Keratinocyte (primary cell): ENCODE measurements at regions not wholly inside any gene's neighbourhood (a gene's known extent, or its start where the extent isn't known, plus 50 kb on each side); places are given as distances from the start of the nearest gene placed in this dataset.

Experiments used
- DNase-seq: peaks from one replicate; pipeline ENCODE4 v3.0.0-alpha.2; 2011; ENCODE audit warnings: low read depth, missing footprints, low spot score
- FAIRE-seq: peaks from 2 replicates; lab custom pipeline; 2011; peaks lifted over from hg19 to GRCh38; lab: Jason Lieb, UNC
- H2AFZ ChIP-seq: 2 replicates; pipeline ENCODE4 v1.6.0; 2012; ENCODE audit warnings: low read length, control low read depth, inconsistent platforms; ENCODE audit not compliant: control insufficient read depth
- H3K27ac ChIP-seq: 2 replicates; pipeline ENCODE4 v1.5.1; 2011; ENCODE audit warnings: low read length; ENCODE audit not compliant: control insufficient read depth, insufficient read depth
- H3K27me3 ChIP-seq: 3 replicates; pipeline ENCODE4 v1.6.0; 2011; ENCODE audit warnings: low read length; ENCODE audit not compliant: control insufficient read depth, insufficient read depth; ENCODE audit errors: extremely low read depth
- H3K36me3 ChIP-seq, 2 experiments: 2 replicates in 1 of 2; 3 replicates in 1 of 2; pipeline ENCODE4 v1.5.1; 2011; ENCODE audit warnings: low read length in 2 of 2, mild to moderate bottlenecking in 1 of 2; ENCODE audit not compliant: control insufficient read depth in 2 of 2, insufficient read depth in 2 of 2; ENCODE audit errors: extremely low read depth in 1 of 2
- H3K4me1 ChIP-seq: 3 replicates; pipeline ENCODE4 v1.5.1; 2011; ENCODE audit warnings: low read length; ENCODE audit not compliant: control insufficient read depth, insufficient read depth; ENCODE audit errors: extremely low read depth
- H3K4me2 ChIP-seq: 3 replicates; pipeline ENCODE4 v1.6.0; 2011; ENCODE audit warnings: low read depth, low read length; ENCODE audit not compliant: control insufficient read depth, insufficient read depth; ENCODE audit errors: extremely low read depth
- H3K4me3 ChIP-seq, 3 experiments: fragments of 200-600 bp in 1 of 3; sonication (generic) in 1 of 3; 2 replicates in 2 of 3; 3 replicates in 1 of 3; pipeline ENCODE4 v1.5.1; 2011 to 2016; ENCODE audit warnings: low read length in 3 of 3, mild to moderate bottlenecking in 3 of 3, control low read depth in 2 of 3, inconsistent platforms in 1 of 3, low read depth in 1 of 3, mixed read lengths in 1 of 3, mixed run types in 1 of 3, moderate library complexity in 1 of 3; ENCODE audit not compliant: control insufficient read depth in 2 of 3, insufficient read depth in 2 of 3; ENCODE audit errors: extremely low read depth in 1 of 3
- H3K79me2 ChIP-seq: 2 replicates; pipeline ENCODE4 v1.6.0; 2012; ENCODE audit warnings: low read length; ENCODE audit not compliant: control insufficient read depth, insufficient read depth
- H3K9ac ChIP-seq: 3 replicates; pipeline ENCODE4 v1.6.0; 2011; ENCODE audit warnings: low read length; ENCODE audit not compliant: control insufficient read depth, insufficient read depth; ENCODE audit errors: extremely low read depth
- H3K9me1 ChIP-seq: 3 replicates; pipeline ENCODE4 v1.6.0; 2011; ENCODE audit warnings: low read length; ENCODE audit not compliant: control insufficient read depth, insufficient read depth; ENCODE audit errors: extremely low read depth
- H3K9me3 ChIP-seq: 2 replicates; pipeline ENCODE4 v1.5.1; 2012; ENCODE audit warnings: low read depth, low read length; ENCODE audit not compliant: control insufficient read depth
- H4K20me1 ChIP-seq: 3 replicates; pipeline ENCODE4 v1.6.0; 2011; ENCODE audit warnings: low read length; ENCODE audit not compliant: control insufficient read depth, insufficient read depth; ENCODE audit errors: extremely low read depth
- EZH2 ChIP-seq: IDR thresholded peaks from one replicate; pipeline ENCODE4 v1.6.1; 2012; ENCODE audit warnings: inconsistent platforms, mild to moderate bottlenecking, low read length, moderate library complexity
- dilution Hi-C: fragments of 300-500 bp; cut with MboI; formaldehyde crosslinking; loops from one replicate; pipeline ENCODE4 v1.7.0; 2020; ENCODE audit warnings: low sequenced_read_pairs; ENCODE audit not compliant: extremely low pct_ligation_motif_present
- TF ChIP-seq, protein P1 (sequence below), 3 experiments: IDR thresholded peaks in 1 of 3; conservative IDR thresholded peaks in 1 of 3; optimal IDR thresholded peaks in 1 of 3; 2 replicates in 2 of 3; 3 replicates in 1 of 3; pipeline versions ENCODE3 to v1.5.1; 2011; ENCODE audit warnings: low read length in 3 of 3, mild to moderate bottlenecking in 3 of 3, moderate library complexity in 2 of 3, control low read depth in 1 of 3, inconsistent platforms in 1 of 3; ENCODE audit not compliant: insufficient read depth in 2 of 3; ENCODE audit errors: extremely low read depth in 1 of 3

DNA sequence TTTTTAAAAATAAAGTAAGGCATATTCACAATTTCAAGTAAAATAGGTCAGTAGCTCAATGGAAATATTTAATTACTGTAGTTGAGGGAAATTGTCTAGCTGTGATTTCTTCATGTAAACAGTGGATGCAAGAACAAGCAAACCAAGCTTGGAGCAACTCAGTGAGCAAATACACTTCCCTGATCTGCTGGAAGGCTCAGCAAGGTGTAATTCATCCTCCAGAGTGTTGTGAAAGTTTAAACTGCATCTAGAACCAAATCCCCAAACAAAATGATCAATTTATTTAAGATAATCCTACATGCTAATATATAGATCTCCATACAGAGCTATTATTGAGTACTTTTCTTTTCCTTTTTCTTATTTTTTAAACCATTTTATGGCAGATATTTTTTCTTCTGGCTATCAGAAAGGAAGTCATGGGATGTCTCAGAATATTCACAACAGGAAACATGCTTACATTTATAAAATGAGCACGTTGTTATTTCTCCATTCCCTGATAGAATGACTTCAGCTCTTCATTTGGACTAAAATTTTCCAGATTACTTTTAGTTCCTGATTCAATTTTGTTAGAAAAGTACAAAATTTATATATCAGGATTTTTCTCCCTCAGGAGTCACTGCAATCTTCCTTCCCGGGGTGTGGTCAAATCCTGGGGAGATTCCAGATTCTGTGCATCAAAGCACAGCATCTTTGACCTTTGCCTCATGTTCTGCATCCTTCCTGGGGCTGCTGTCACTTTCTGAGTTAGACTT, 219.2 kb upstream of the ELL2 start:
- Histone ChIP-seq H3K9ac (no peak overlapping the region), H3K27me3 (no peaks in the 10 kb centered on the region), H3K36me3 (no peaks in the 10 kb centered on the region), H3K4me1 (peaks cover 34% of the 10 kb centered on the region), H3K79me2 (no peaks in the 10 kb centered on the region), H2AFZ (no peak overlapping the region), H3K4me3 (no peak overlapping the region), H3K27ac (no peak overlapping the region), H3K9me1 (no peaks in the 10 kb centered on the region), H3K4me2 (no peak overlapping the region), H4K20me1 (no peaks in the 10 kb centered on the region), H3K9me3 (no peaks in the 10 kb centered on the region)
- DNase-seq: no peak
- dilution Hi-C loops: no loop called here
- TF ChIP-seq, protein P1, sequence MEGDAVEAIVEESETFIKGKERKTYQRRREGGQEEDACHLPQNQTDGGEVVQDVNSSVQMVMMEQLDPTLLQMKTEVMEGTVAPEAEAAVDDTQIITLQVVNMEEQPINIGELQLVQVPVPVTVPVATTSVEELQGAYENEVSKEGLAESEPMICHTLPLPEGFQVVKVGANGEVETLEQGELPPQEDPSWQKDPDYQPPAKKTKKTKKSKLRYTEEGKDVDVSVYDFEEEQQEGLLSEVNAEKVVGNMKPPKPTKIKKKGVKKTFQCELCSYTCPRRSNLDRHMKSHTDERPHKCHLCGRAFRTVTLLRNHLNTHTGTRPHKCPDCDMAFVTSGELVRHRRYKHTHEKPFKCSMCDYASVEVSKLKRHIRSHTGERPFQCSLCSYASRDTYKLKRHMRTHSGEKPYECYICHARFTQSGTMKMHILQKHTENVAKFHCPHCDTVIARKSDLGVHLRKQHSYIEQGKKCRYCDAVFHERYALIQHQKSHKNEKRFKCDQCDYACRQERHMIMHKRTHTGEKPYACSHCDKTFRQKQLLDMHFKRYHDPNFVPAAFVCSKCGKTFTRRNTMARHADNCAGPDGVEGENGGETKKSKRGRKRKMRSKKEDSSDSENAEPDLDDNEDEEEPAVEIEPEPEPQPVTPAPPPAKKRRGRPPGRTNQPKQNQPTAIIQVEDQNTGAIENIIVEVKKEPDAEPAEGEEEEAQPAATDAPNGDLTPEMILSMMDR (optimal IDR thresholded peaks at IDR 0.05 in 1 of 3, IDR thresholded peaks at IDR 0.05 in 1 of 3, conservative IDR thresholded peaks at IDR 0.05 in 1 of 3; ENCODE audit: extremely low read depth in 1 of 3, insufficient read depth in 2 of 3, low read length in 3 of 3): no peak
- no peak for TF ChIP-seq EZH2
- no peak for FAIRE-seq

DNA sequence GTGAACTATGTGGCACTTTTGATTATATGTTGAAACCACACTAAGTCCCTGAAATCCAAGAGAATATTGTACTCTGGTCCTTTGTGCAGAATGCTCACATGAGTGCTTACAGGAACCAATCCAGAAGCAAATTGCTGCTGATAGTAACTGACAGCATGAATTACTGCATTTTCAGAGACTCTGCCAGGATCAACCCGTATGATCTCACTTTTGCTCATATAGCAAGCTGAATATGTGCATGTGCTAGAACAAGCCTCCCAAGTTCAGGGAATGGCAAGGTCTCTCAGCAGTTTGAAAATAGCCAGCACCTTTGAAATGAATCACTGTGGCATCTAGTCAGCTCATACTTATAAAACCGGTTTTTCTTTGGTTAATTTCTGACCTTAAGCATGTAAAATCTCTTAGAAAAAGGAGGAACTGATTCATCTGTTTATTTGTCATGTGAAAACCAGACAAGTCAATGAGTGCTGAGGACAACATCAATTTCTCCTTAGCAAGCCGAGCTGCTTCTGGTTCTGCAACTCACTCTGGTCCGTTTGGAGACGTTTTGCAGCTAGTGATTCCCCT, 215.7 kb upstream of the ELL2 start:
- peak overlapping the region; percentile 76 for H3K27ac ChIP-seq
- peak overlapping the region in 2 of 3 experiments; percentile 5 to 53 for H3K4me3 ChIP-seq
- dilution Hi-C loops: no loop called here
- TF ChIP-seq, protein P1 (optimal IDR thresholded peaks at IDR 0.05 in 1 of 3, IDR thresholded peaks at IDR 0.05 in 1 of 3, conservative IDR thresholded peaks at IDR 0.05 in 1 of 3; ENCODE audit: extremely low read depth in 1 of 3, insufficient read depth in 2 of 3, low read length in 3 of 3): no peak
- no peak for TF ChIP-seq EZH2
- no peaks in the 10 kb centered on the region for H3K9me1 ChIP-seq
- no peaks in the 10 kb centered on the region for H3K79me2 ChIP-seq
- H2AFZ ChIP-seq: no peak overlapping the region
- H4K20me1 ChIP-seq: no peaks in the 10 kb centered on the region
- H3K4me1 ChIP-seq: peaks cover 45% of the 10 kb centered on the region
- peak; percentile 93 for DNase-seq
- no peaks in the 10 kb centered on the region for H3K27me3 ChIP-seq
- peak; percentile 100 for FAIRE-seq
- no peaks in the 10 kb centered on the region for H3K36me3 ChIP-seq
- peak overlapping the region; percentile 38 for H3K9ac ChIP-seq
- no peaks in the 10 kb centered on the region for H3K9me3 ChIP-seq
- H3K4me2 ChIP-seq: peak overlapping the region; percentile 81
